ENCODE measurements at regions not wholly inside any gene's neighbourhood (a gene's known extent, or its start where the extent isn't known, plus 50 kb on each side); places are given as distances from the start of the nearest gene placed in this dataset.

- TF ChIP-seq ETS1 (IDR thresholded peaks at IDR 0.05): no peak
- TF ChIP-seq CTCF (conservative IDR thresholded peaks at IDR 0.05; ENCODE audit: low read depth in 2 of 2): no peak
- no peak for TF ChIP-seq EZH2 (IDR thresholded peaks at IDR 0.05; ENCODE audit: low read depth, unreplicated experiment)
- no peak for TF ChIP-seq POLR2AphosphoS5 (IDR thresholded peaks at IDR 0.05; ENCODE audit: low read depth)
Observed at GRCh38 chr21:23217597-23217996, 2219.4 kb downstream of the NCAM2 start.

Measured in GM23338 (cell line).